WTC11 (cell line): ENCODE measurements at regions not wholly inside any gene's neighbourhood (a gene's known extent, or its start where the extent isn't known, plus 50 kb on each side); places are given as distances from the start of the nearest gene placed in this dataset.

ENCODE experiments used
- ATAC-seq: fragments of 200-7000 bp; cut with Tn5 transposase; 2 replicates; pipeline ENCODE4 v1.10.0; 2021; ENCODE audit warnings: mild to moderate bottlenecking, moderate library complexity
- CTCF ChIA-PET: fragments of 300-600 bp; sonication (Branson Sonifier 250); formaldehyde crosslinking; loops from one replicate; lab custom pipeline; 2021; ENCODE audit warnings: antibody characterized with exemption; lab: Charles Lee
- POLR2A ChIA-PET: fragments of 350-600 bp; sonication (Branson Sonifier 250); formaldehyde crosslinking; loops from one replicate; lab custom pipeline; 2021; ENCODE audit warnings: antibody characterized with exemption; lab: Charles Lee
- DNase-seq: peaks from one replicate; pipeline ENCODE4 v3.0.0; 2021; ENCODE audit warnings: low spot score
- H3K27ac Mint-ChIP-seq: 2 replicates; pipeline ENCODE4 v1.8.0; 2021; ENCODE audit warnings: mixed read lengths
- H3K27me3 Mint-ChIP-seq: 2 replicates; pipeline ENCODE4 v1.8.0; 2021; ENCODE audit warnings: low read depth, mild to moderate bottlenecking, moderate library complexity, mixed read lengths
- H3K36me3 Mint-ChIP-seq: 2 replicates; pipeline ENCODE4 v1.8.0; 2021; ENCODE audit warnings: mixed read lengths
- H3K4me1 Mint-ChIP-seq: 2 replicates; pipeline ENCODE4 v1.8.0; 2022; ENCODE audit warnings: mixed read lengths
- H3K4me3 Mint-ChIP-seq: 2 replicates; pipeline ENCODE4 v1.8.0; 2021; ENCODE audit warnings: mild to moderate bottlenecking, moderate library complexity, mixed read lengths
- H3K9me3 Mint-ChIP-seq: 2 replicates; pipeline ENCODE4 v1.8.0; 2021; ENCODE audit warnings: mixed read lengths
- ATF1 ChIP-seq: sonication (generic); formaldehyde crosslinking; IDR thresholded peaks from 2 replicates; pipeline ENCODE4 v1.8.1; 2023; ENCODE audit warnings: mild to moderate bottlenecking, moderate library complexity, missing genetic modification reagents
- E2F4 ChIP-seq: sonication (generic); formaldehyde crosslinking; IDR thresholded peaks from 2 replicates; pipeline ENCODE4 v1.8.1; 2022; ENCODE audit warnings: low read depth, mild to moderate bottlenecking, moderate library complexity, missing genetic modification reagents, borderline replicate concordance
- E2F5 ChIP-seq: sonication (generic); formaldehyde crosslinking; IDR thresholded peaks from 2 replicates; pipeline ENCODE4 v1.8.1; 2022; ENCODE audit warnings: mild to moderate bottlenecking, moderate library complexity, missing genetic modification reagents
- FOXK1 ChIP-seq: sonication (generic); formaldehyde crosslinking; IDR thresholded peaks from 2 replicates; pipeline ENCODE4 v1.8.0; 2022; ENCODE audit warnings: mild to moderate bottlenecking, moderate library complexity, missing genetic modification reagents
- GTF2I ChIP-seq: fragments of 250-450 bp; sonication (Bioruptor Pico); conservative IDR thresholded peaks from 2 replicates; pipeline ENCODE4 v1.4.0; 2021; ENCODE audit warnings: mild to moderate bottlenecking
- KAT7 ChIP-seq: sonication (generic); formaldehyde crosslinking; IDR thresholded peaks from 2 replicates; pipeline ENCODE4 v1.8.1; 2023; ENCODE audit warnings: missing genetic modification reagents, mild to moderate bottlenecking, borderline replicate concordance
- MXD4 ChIP-seq: fragments of 250-450 bp; sonication (Bioruptor Pico); IDR thresholded peaks from 2 replicates; pipeline ENCODE4 v1.8.0; 2021; ENCODE audit warnings: mild to moderate bottlenecking, moderate library complexity, borderline replicate concordance
- MYBL2 ChIP-seq: sonication (generic); formaldehyde crosslinking; IDR thresholded peaks from 2 replicates; pipeline ENCODE4 v1.8.1; 2023; ENCODE audit warnings: mild to moderate bottlenecking, moderate library complexity, missing genetic modification reagents
- ZNF416 ChIP-seq: fragments of 250-450 bp; sonication (Bioruptor Pico); IDR thresholded peaks from 2 replicates; pipeline ENCODE4 v1.9.0; 2021; ENCODE audit warnings: mild to moderate bottlenecking, inconsistent platforms
- ZNF423 ChIP-seq: fragments of 250-450 bp; sonication (Bioruptor Pico); IDR thresholded peaks from 2 replicates; pipeline ENCODE4 v2.1.2; 2022; ENCODE audit warnings: mild to moderate bottlenecking, moderate library complexity
- TF ChIP-seq, protein P1 (sequence below): sonication (generic); formaldehyde crosslinking; IDR thresholded peaks from 2 replicates; pipeline ENCODE4 v1.8.1; 2023; ENCODE audit warnings: mild to moderate bottlenecking, missing genetic modification reagents
- TF ChIP-seq, protein P2 (sequence below): sonication (generic); formaldehyde crosslinking; IDR thresholded peaks from 2 replicates; pipeline ENCODE4 v1.8.0; 2022; ENCODE audit warnings: mild to moderate bottlenecking, missing genetic modification reagents
- TF ChIP-seq, protein P3 (sequence below): sonication (generic); formaldehyde crosslinking; IDR thresholded peaks from 2 replicates; pipeline ENCODE4 v1.8.1; 2023; ENCODE audit warnings: mild to moderate bottlenecking, missing genetic modification reagents
- TF ChIP-seq, protein P4 (sequence below): sonication (generic); formaldehyde crosslinking; IDR thresholded peaks from 2 replicates; pipeline ENCODE4 v1.8.1; 2023; ENCODE audit warnings: mild to moderate bottlenecking, moderate library complexity, missing genetic modification reagents
- TF ChIP-seq, protein P5 (sequence below): sonication (generic); formaldehyde crosslinking; IDR thresholded peaks from 2 replicates; pipeline ENCODE4 v1.8.0; 2022; ENCODE audit warnings: mild to moderate bottlenecking, missing genetic modification reagents

GRCh38 chr7:156466272-156466671, 174.3 kb upstream of the RNF32 start (continued):
- TF ChIP-seq, protein P1, sequence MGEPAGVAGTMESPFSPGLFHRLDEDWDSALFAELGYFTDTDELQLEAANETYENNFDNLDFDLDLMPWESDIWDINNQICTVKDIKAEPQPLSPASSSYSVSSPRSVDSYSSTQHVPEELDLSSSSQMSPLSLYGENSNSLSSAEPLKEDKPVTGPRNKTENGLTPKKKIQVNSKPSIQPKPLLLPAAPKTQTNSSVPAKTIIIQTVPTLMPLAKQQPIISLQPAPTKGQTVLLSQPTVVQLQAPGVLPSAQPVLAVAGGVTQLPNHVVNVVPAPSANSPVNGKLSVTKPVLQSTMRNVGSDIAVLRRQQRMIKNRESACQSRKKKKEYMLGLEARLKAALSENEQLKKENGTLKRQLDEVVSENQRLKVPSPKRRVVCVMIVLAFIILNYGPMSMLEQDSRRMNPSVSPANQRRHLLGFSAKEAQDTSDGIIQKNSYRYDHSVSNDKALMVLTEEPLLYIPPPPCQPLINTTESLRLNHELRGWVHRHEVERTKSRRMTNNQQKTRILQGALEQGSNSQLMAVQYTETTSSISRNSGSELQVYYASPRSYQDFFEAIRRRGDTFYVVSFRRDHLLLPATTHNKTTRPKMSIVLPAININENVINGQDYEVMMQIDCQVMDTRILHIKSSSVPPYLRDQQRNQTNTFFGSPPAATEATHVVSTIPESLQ = no peak
- TF ChIP-seq, protein P2, sequence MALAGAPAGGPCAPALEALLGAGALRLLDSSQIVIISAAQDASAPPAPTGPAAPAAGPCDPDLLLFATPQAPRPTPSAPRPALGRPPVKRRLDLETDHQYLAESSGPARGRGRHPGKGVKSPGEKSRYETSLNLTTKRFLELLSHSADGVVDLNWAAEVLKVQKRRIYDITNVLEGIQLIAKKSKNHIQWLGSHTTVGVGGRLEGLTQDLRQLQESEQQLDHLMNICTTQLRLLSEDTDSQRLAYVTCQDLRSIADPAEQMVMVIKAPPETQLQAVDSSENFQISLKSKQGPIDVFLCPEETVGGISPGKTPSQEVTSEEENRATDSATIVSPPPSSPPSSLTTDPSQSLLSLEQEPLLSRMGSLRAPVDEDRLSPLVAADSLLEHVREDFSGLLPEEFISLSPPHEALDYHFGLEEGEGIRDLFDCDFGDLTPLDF = no peak
- TF ChIP-seq, protein P3, sequence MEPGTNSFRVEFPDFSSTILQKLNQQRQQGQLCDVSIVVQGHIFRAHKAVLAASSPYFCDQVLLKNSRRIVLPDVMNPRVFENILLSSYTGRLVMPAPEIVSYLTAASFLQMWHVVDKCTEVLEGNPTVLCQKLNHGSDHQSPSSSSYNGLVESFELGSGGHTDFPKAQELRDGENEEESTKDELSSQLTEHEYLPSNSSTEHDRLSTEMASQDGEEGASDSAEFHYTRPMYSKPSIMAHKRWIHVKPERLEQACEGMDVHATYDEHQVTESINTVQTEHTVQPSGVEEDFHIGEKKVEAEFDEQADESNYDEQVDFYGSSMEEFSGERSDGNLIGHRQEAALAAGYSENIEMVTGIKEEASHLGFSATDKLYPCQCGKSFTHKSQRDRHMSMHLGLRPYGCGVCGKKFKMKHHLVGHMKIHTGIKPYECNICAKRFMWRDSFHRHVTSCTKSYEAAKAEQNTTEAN = no peak
- TF ChIP-seq E2F4 (CRISPR knock-in tag) = no peak

- DNase-seq (no peak), ATAC-seq (no peak)
- Mint-ChIP-seq H3K36me3 (no peaks in the 10 kb centered on the region; the same call in none of the 2 replicates), H3K4me1 (peaks cover 7% of the 10 kb centered on the region; the same call in 1 of the 2 replicates), H3K9me3 (peaks cover 22% of the 10 kb centered on the region), H3K27ac (no peak overlapping the region), H3K27me3 (peaks cover 6% of the 10 kb centered on the region), H3K4me3 (no peak overlapping the region)
- no peak for TF ChIP-seq ATF1 (CRISPR knock-in tag)
- no peak for TF ChIP-seq MXD4 (CRISPR knock-in tag)
- no peak for TF ChIP-seq KAT7 (CRISPR knock-in tag)
- TF ChIP-seq E2F4 (CRISPR knock-in tag) = no peak
- TF ChIP-seq, protein P4, sequence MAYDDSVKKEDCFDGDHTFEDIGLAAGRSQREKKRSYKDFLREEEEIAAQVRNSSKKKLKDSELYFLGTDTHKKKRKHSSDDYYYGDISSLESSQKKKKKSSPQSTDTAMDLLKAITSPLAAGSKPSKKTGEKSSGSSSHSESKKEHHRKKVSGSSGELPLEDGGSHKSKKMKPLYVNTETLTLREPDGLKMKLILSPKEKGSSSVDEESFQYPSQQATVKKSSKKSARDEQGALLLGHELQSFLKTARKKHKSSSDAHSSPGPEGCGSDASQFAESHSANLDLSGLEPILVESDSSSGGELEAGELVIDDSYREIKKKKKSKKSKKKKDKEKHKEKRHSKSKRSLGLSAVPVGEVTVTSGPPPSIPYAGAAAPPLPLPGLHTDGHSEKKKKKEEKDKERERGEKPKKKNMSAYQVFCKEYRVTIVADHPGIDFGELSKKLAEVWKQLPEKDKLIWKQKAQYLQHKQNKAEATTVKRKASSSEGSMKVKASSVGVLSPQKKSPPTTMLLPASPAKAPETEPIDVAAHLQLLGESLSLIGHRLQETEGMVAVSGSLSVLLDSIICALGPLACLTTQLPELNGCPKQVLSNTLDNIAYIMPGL = no peak
- no peak for TF ChIP-seq ZNF423 (CRISPR knock-in tag)
- TF ChIP-seq, protein P5, sequence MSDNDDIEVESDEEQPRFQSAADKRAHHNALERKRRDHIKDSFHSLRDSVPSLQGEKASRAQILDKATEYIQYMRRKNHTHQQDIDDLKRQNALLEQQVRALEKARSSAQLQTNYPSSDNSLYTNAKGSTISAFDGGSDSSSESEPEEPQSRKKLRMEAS (CRISPR knock-in tag) = no peak
- no peak for TF ChIP-seq E2F5 (CRISPR knock-in tag)
- POLR2A ChIA-PET = interaction anchor here (0.6 kb wide), 1 partner anchor 260 kb away, joined by 3 read pairs; no protein-coding TSS in a partner anchor
- CTCF ChIA-PET = no interaction called here
These were observed 175.4 kb upstream of the RNF32 start for GRCh38 chr7:156465186-156465585.

DNA sequence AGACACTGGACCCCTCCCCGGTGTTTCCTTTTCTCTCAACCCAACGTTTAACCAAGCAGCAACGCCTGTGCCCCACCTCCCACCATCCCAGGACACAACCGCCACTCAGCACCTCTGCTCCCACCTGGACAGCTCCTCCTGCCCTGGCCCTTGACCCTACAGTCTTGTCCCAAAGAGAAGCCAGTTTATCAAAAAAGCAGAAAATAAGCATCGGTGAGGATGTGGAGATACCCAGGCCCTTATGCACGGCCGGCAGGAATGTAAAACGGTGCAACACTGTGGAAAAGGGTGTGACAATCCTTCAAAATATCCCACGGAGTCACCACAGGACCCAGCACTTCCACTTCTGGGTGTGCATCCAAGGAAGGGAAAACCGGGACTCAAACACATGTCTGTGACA, 176.2 kb upstream of the RNF32 start:
- ATAC-seq (no peak), DNase-seq (no peak)
- Mint-ChIP-seq H3K27me3 (peaks cover 6% of the 10 kb centered on the region), H3K27ac (no peak overlapping the region)
- POLR2A ChIA-PET = no interaction called here
- TF ChIP-seq MYBL2 (CRISPR knock-in tag) (no peak), KAT7 (CRISPR knock-in tag) (no peak), ZNF416 (CRISPR knock-in tag) (no peak), FOXK1 (CRISPR knock-in tag) (no peak), GTF2I (no peak)
- TF ChIP-seq, protein P3 = no peak
- TF ChIP-seq, all 79 proteins: peak for 0
- H3K36me3 Mint-ChIP-seq = no peaks in the 10 kb centered on the region; the same call in none of the 2 replicates
- no peak overlapping the region for H3K4me3 Mint-ChIP-seq
- H3K4me1 Mint-ChIP-seq = peaks cover 3% of the 10 kb centered on the region; the same call in 1 of the 2 replicates
- H3K9me3 Mint-ChIP-seq = peaks cover 24% of the 10 kb centered on the region
- CTCF ChIA-PET = no interaction called here
